Activated naive CD8-positive, alpha-beta T cell treated with anti-CD3 and anti-CD28 coated beads for 36 hours (primary cell): ENCODE measurements at regions not wholly inside any gene's neighbourhood (a gene's known extent, or its start where the extent isn't known, plus 50 kb on each side); places are given as distances from the start of the nearest gene placed in this dataset.

Experiments
- DNase-seq: peaks from one replicate; pipeline ENCODE4 v3.0.0; 2021
- H3K27ac Mint-ChIP-seq: one replicate; pipeline ENCODE4 v1.8.0; 2022; ENCODE audit warnings: mild to moderate bottlenecking, moderate library complexity, mixed read lengths
- H3K27me3 Mint-ChIP-seq: one replicate; pipeline ENCODE4 v1.8.0; 2022; ENCODE audit warnings: mild to moderate bottlenecking, mixed read lengths
- H3K36me3 Mint-ChIP-seq: one replicate; pipeline ENCODE4 v1.8.0; 2021; ENCODE audit warnings: mild to moderate bottlenecking, mixed read lengths
- H3K4me1 Mint-ChIP-seq: one replicate; pipeline ENCODE4 v1.8.0; 2021; ENCODE audit warnings: mixed read lengths
- H3K4me3 Mint-ChIP-seq: one replicate; pipeline ENCODE4 v1.8.0; 2022; ENCODE audit warnings: mild to moderate bottlenecking, moderate library complexity, mixed read lengths
- H3K9me3 Mint-ChIP-seq: one replicate; pipeline ENCODE4 v1.8.0; 2022; ENCODE audit warnings: mixed read lengths

DNA sequence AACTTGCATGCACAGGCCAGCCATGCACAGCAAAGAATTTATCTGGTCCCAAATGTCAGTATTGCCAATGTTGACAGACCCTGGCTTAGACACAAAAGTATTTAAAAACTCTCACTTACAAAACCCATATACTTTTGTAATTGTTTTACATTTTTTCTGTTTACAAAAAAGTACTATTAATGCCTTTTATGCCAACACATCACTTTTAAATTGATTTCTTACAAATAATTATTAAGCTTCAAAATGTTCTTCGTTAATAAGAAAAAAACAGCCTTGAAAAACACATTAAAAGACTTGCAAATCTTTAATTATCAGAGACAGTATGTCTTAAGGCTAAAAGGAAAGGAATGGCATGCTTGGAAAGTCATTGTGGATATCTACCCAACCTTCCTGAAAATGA is 181.3 kb upstream of the TWIST2 start:
- Mint-ChIP-seq H3K4me3 (no peak overlapping the region), H3K27me3 (peaks cover 44% of the 10 kb centered on the region), H3K36me3 (peaks cover 5% of the 10 kb centered on the region), H3K4me1 (peaks cover 2% of the 10 kb centered on the region), H3K9me3 (peaks cover 15% of the 10 kb centered on the region), H3K27ac (no peak overlapping the region)
- DNase-seq: no peak

DNA sequence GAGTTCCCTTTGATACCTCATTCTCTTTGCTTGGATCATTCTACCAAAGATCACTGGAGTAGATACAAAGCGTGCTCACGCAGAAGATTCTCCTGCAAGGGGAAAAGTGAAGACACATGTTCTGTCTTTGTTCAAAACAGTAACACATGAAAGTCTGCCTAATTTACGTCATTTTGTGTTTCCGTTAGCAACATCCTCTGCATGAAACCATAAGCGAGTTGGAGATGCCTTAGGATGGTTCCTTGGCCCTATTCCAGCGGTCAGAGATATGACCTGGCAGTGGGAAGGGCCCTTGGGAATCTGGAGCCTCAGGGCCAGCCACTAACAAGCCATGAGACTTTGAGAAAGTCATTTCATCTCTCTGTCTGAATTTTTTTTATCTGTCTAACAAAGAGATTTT is 180.9 kb upstream of the TWIST2 start:
- no peak overlapping the region for H3K27ac Mint-ChIP-seq
- H3K4me3 Mint-ChIP-seq: no peak overlapping the region
- DNase-seq: no peak
- H3K27me3 Mint-ChIP-seq: peaks cover 44% of the 10 kb centered on the region
- peaks cover 15% of the 10 kb centered on the region for H3K9me3 Mint-ChIP-seq
- peaks cover 5% of the 10 kb centered on the region for H3K36me3 Mint-ChIP-seq
- peaks cover 2% of the 10 kb centered on the region for H3K4me1 Mint-ChIP-seq

DNA sequence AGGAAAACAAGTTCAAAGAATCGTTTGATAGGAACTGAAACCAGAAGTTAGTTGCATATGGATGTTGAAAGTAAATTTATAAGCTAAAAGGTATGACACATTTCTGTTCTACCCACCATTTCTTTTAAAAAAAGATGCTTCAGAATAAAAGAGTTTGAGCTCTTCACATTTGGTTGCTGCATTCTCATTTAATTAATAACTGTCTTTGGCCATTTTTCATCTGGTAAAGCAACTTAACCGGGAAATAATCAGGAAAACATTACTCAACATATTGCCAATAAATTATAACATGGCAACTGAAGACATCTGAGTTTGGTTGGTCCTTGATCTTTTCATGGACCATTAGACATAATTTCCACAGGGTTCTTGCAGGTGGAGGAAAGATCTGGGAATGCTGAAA is 180.2 kb upstream of the TWIST2 start:
- Mint-ChIP-seq H3K9me3 (peaks cover 19% of the 10 kb centered on the region), H3K36me3 (peaks cover 5% of the 10 kb centered on the region), H3K4me3 (no peak overlapping the region), H3K4me1 (peaks cover 2% of the 10 kb centered on the region), H3K27ac (no peak overlapping the region), H3K27me3 (peaks cover 49% of the 10 kb centered on the region)
- DNase-seq: no peak

DNA sequence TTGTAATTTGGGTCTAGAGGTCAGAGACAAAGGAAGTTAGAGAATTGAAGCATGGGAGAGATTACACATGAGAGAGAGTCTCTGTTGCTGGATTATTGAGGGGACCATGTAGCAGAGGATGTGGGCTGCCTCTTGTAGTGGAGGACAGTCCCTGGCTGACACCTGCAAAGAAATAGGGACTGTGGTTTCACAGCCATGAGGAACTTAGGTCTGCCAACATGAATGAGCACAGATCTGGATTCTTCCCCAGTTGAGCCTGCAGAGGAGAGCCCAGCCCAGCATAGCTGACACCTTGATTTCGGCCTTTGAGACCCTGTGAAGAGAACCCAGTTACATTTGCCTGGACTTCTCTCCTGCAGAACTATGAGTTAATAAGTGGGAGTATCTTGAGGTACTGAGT is 179.5 kb upstream of the TWIST2 start:
- peaks cover 5% of the 10 kb centered on the region for H3K36me3 Mint-ChIP-seq
- H3K27ac Mint-ChIP-seq: no peak overlapping the region
- peaks cover 49% of the 10 kb centered on the region for H3K27me3 Mint-ChIP-seq
- H3K9me3 Mint-ChIP-seq: peaks cover 15% of the 10 kb centered on the region
- peaks cover 2% of the 10 kb centered on the region for H3K4me1 Mint-ChIP-seq
- H3K4me3 Mint-ChIP-seq: no peak overlapping the region
- DNase-seq: no peak

DNA sequence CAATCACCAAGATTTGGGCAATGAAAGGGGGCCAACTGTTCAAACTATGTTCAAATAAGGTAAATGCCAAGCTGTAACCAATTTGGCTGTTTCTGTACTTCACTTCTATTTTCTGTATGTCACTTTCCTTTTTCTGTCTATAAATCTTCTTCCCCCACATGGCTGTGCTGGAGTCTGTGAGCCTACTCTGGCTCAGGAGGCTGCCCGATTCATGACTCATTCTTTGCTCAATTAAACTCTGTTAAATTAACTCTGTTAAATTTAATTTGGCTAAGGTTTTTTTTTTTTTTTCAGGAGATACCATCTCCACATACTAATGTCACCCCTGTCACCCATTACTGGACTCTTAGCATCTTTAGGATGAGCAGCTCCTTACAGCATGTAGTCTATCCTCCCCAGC is 178.8 kb upstream of the TWIST2 start:
- Mint-ChIP-seq H3K27me3 (peaks cover 45% of the 10 kb centered on the region), H3K4me1 (peaks cover 2% of the 10 kb centered on the region), H3K27ac (no peak overlapping the region), H3K4me3 (no peak overlapping the region), H3K9me3 (peaks cover 15% of the 10 kb centered on the region), H3K36me3 (peaks cover 5% of the 10 kb centered on the region)
- no peak for DNase-seq

DNA sequence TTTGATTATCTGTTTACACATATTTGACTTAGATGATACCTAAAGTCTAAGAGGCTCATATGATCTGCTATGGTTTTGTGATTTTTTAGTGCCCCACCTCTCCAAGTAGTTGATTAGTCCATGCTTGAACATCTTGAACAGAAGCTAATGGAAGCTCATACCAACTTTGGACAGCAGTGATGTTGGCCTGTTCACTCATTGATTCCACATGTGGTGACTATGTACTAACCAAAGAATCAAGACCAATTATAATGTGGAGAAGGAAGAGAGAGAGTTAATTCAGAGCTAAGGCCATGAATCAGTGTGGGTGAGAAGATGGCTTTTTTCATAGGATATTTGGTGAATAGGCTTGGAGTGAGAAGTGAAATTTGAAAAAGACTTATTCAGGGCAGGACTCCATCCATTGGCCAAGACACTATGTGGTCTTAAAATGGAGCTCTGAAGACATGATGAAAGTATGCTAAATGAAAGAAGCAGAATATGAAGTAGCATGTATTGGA is 178.3 kb upstream of the TWIST2 start:
- Mint-ChIP-seq H3K27me3 (peaks cover 44% of the 10 kb centered on the region), H3K27ac (peak overlapping the region; percentile 17), H3K9me3 (peaks cover 14% of the 10 kb centered on the region), H3K4me3 (no peak overlapping the region), H3K36me3 (peaks cover 5% of the 10 kb centered on the region), H3K4me1 (peaks cover 2% of the 10 kb centered on the region)
- no peak for DNase-seq

DNA sequence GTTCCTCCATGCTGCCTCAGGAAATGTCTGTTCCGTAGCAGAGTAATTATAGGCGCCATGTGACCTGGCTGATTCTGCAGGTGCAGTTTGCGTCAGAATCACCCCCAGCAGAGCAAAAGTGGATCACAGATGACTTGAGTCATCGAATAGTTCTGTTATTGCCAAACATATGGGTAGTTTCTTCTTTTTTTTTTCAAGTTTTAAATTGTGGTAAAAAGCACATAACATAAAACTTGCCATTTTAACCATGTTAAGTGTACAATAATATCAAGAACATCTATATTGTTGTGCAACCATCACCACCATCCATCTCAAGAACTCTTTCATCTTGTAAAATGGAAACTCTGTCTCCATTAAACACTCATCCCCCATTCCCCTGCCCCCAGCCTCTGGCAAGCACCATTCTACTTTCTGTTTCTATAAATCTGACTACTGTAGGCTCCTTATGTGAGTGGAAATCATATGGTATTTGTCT is 177.7 kb upstream of the TWIST2 start:
- peak; percentile 29 for DNase-seq
- peaks cover 41% of the 10 kb centered on the region for H3K27me3 Mint-ChIP-seq
- peaks cover 14% of the 10 kb centered on the region for H3K9me3 Mint-ChIP-seq
- H3K4me1 Mint-ChIP-seq: peaks cover 2% of the 10 kb centered on the region
- H3K27ac Mint-ChIP-seq: no peak overlapping the region
- no peak overlapping the region for H3K4me3 Mint-ChIP-seq
- peaks cover 5% of the 10 kb centered on the region for H3K36me3 Mint-ChIP-seq

DNA sequence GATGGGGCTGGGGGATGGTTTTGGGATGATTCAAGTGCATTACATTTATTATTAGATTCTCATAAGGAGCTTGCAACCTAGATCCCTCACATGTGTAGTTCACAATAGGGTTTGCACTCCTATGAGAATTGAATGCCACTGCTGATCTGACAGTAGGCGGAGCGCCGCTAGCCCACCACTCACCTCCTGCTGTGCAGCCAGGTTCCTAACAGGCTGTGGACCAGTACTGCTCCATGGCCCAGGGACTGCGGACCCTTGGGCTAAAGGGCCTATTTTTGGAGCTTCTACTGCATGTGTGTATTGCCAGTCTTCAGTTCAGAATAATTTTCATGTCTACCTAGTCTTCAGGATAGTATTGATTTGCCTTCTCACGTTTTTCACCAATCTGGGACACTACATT is 165.3 kb upstream of the TWIST2 start:
- Mint-ChIP-seq H3K4me3 (no peak overlapping the region), H3K9me3 (peaks cover 7% of the 10 kb centered on the region), H3K27ac (no peak overlapping the region), H3K27me3 (peaks cover 42% of the 10 kb centered on the region), H3K36me3 (peaks cover 4% of the 10 kb centered on the region), H3K4me1 (peaks cover 8% of the 10 kb centered on the region)
- DNase-seq: no peak

DNA sequence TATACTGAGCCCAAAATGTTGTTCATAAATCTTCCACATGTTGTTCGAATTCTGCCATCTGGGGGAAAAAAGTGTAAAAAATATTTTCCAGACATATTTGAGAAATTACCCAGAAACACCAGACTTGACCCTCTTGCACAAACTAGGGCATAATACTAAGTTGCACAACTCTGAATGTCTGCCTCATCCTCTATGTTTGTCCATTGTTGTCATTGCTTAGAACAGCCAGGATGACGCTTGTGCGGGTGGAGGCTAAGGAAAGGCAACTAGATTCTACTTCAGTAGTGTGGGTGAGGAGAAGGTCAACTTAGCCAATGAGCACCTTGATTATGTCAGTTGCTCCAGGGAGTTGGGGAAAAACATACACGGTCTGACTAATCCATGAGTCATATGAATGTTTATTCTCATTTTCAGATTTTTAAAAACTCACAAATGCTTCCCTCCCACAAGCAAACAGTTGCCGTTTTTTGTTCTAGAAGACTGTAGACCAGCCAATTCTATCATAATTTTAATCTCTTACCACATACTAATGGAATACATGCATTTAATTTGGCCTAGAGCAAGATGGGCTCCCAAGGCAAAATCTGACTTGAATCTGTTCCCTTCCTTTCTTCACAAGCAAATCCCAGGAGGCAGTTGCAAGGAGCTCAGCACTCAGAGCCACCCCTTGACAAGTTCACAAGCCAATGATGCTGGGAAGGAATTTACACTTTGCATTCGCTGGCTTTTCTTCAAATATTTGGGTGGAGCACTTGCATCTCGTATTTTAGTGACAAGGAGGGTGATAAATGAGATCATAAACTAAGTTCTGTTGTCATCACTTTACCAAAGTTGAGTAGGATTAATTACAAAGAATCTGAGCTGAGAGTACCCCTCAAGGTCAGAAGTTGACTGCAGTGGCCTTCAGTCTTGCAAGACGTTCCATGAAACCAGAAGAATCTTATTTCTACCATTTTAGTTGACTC is 163.2 kb upstream of the TWIST2 start:
- Mint-ChIP-seq H3K4me3 (no peak overlapping the region), H3K9me3 (no peaks in the 10 kb centered on the region), H3K27ac (no peak overlapping the region), H3K36me3 (no peaks in the 10 kb centered on the region), H3K27me3 (peaks cover 24% of the 10 kb centered on the region), H3K4me1 (peaks cover 8% of the 10 kb centered on the region)
- DNase-seq: peak; percentile 14

DNA sequence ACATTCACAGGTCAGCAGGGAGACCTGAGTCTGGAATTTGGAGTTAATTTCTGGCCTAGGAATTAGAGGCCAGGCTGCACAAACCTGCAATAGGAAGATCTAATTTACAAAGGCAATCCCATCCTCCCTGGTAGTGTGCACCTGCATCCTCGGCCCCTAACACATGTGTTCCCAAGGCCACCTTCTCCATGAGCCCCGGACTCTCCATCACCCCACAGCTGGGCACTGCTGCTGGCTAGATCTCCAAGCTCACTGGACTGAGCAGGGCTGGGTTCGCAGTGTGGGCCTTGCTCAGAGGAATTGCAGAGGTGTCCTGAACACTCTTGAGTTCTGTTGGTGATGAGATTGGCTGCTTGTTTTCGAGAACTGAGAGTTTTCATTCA is 162.6 kb upstream of the TWIST2 start:
- H3K27ac Mint-ChIP-seq: no peak overlapping the region
- no peaks in the 10 kb centered on the region for H3K36me3 Mint-ChIP-seq
- DNase-seq: no peak
- H3K4me1 Mint-ChIP-seq: peaks cover 8% of the 10 kb centered on the region
- no peak overlapping the region for H3K4me3 Mint-ChIP-seq
- no peaks in the 10 kb centered on the region for H3K9me3 Mint-ChIP-seq
- peaks cover 23% of the 10 kb centered on the region for H3K27me3 Mint-ChIP-seq

DNA sequence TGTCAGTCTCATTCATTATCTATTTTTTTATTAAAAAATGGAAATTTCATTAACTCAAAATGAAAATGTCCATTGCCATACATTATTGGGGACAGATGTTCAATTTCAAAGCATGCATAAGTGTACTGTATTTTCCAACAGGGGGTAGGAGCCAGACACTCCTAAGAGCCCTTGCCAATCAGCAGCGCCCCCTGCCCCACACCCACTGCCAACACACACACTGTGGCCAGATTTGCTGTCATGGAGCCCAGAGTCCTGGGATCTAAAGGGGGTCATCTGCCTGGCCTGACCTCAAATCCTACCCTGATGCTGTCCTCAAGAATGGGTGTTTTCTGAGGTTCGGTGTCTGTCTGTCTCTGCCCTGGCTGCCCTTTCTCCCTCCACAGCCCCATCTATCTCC is 162.2 kb upstream of the TWIST2 start:
- Mint-ChIP-seq H3K27ac (no peak overlapping the region), H3K36me3 (no peaks in the 10 kb centered on the region), H3K9me3 (no peaks in the 10 kb centered on the region), H3K4me1 (peaks cover 8% of the 10 kb centered on the region), H3K4me3 (no peak overlapping the region), H3K27me3 (peaks cover 20% of the 10 kb centered on the region)
- no peak for DNase-seq

DNA sequence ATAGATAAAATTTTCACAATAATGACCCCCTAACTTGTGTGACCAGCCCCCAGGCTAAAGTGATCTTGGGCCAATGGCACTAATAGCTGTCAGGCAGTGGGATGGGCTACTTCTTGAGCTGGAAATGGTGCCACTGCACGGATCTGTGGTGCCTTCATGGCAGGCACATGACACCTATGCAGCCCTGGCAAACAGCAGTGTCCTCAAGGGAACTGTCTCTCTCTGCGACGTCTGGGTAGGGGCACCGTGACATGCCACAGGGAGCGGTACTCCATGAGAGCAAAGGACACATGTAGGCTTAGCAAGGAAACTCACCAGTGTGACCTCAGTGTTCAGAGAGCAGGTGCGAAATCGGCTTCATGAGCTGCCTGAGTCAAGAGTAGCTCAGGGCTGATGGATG is 161.7 kb upstream of the TWIST2 start:
- Mint-ChIP-seq H3K4me3 (no peak overlapping the region), H3K27ac (no peak overlapping the region), H3K27me3 (peaks cover 15% of the 10 kb centered on the region), H3K36me3 (no peaks in the 10 kb centered on the region), H3K9me3 (no peaks in the 10 kb centered on the region), H3K4me1 (peaks cover 8% of the 10 kb centered on the region)
- no peak for DNase-seq

DNA sequence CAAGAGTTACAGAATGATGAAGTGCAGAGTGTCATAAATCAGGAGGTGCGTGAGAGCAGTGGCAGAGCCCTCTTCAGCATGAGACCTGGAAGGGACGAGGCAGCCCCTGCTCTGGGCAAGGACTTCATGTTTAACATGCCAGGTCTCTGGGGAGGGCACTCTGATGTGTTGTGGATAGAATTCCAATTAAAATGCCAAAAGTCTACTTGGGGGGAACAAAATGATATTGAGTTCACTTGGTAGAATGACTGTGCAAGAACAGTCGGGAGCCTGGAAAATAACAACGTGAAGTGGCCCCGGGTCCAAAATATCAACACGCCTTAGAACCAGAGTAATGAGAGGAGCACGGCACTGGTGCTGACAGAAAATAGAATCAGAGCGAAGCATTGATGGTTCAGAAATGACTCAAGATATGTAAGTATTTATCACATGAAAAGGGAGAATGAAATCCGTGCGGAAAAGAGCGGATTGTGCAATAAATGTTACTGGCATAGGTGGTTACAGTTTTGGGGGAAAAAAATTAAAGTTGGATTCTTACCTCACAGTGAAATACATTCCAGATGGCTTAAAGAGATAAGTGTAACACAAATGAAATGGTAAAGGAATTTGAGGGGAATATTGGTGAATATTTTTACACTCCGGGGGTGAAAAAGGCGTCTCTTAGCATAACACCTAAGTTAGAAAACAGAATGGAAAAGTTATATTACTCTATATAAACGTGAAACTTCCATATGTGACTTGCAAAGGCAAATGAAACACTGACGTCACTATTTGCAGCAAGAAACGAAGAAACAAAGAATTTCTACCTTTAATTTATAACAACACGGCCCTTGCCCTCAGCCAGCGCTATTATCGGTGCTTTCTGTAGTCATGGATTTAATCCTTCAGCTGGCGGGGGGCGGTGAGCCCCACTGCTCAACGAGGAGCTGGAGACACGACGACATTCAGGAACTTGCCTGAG is 159.4 kb upstream of the TWIST2 start:
- no peak for DNase-seq
- Mint-ChIP-seq H3K27ac (no peak overlapping the region), H3K27me3 (peaks cover 7% of the 10 kb centered on the region), H3K9me3 (no peaks in the 10 kb centered on the region), H3K4me3 (no peak overlapping the region), H3K36me3 (no peaks in the 10 kb centered on the region), H3K4me1 (peaks cover 8% of the 10 kb centered on the region)

DNA sequence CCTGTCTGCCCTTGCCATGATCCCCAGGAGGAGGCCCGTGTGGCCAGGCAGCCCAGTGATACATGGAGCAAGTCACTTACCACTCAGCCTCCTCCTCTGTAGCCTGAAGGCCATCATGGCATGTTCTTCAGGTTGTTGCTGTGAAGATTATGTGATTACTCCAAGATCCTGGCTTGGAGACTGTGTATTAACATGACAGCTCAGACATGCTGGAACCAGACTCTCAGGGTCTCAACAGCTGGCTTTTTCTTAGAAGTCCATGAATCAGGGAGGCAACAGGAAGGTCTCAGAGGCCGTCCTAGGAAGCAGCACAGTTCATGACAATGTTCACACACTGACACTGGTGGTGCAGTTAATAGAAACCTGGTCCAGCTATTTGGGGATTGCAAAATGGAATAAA is 158.6 kb upstream of the TWIST2 start:
- Mint-ChIP-seq H3K36me3 (no peaks in the 10 kb centered on the region), H3K27ac (no peak overlapping the region), H3K9me3 (no peaks in the 10 kb centered on the region), H3K27me3 (peaks cover 7% of the 10 kb centered on the region), H3K4me3 (no peak overlapping the region), H3K4me1 (peaks cover 7% of the 10 kb centered on the region)
- DNase-seq: no peak

DNA sequence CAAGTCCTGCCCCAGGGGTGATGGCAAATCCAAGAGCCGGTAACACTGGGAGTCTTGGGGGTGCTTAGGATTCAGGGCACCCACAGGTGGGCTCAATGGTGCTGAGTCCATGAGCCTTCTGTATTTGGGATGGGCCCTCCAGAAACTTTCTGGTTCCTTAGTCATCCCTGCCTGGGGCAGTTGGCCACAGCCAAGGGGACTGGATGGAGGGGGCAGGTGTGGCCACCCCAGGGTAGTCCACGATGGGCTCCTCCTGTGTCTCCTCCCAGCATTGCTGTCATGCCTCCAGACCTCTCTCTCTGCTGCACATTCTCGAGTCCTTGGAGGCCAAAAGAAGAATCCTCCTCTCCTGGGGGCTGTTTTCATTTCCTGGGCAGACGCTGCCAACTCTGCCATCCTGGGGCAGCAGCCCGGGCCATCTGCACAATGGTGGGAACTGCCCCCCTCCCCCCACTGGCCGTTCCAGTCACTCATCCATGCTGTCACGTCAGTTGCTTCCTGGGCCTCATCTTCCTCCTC is 158.0 kb upstream of the TWIST2 start:
- Mint-ChIP-seq H3K9me3 (no peaks in the 10 kb centered on the region), H3K4me3 (no peak overlapping the region), H3K36me3 (no peaks in the 10 kb centered on the region)

More for the DNA sequence above, 158.0 kb upstream of the TWIST2 start:
- H3K4me1 Mint-ChIP-seq: peaks cover under 1% of the 10 kb centered on the region
- H3K27ac Mint-ChIP-seq: no peak overlapping the region
- no peak for DNase-seq
- peaks cover 7% of the 10 kb centered on the region for H3K27me3 Mint-ChIP-seq
